HTR-8/SVneo (cell line): ENCODE measurements at regions not wholly inside any gene's neighbourhood (a gene's known extent, or its start where the extent isn't known, plus 50 kb on each side); places are given as distances from the start of the nearest gene placed in this dataset.

Experiments
- DNase-seq: peaks from one replicate; pipeline ENCODE4 v3.0.0; 2011; ENCODE audit warnings: low spot score, mixed read lengths; ENCODE audit not compliant: insufficient read length
- FAIRE-seq: peaks from 2 replicates; lab custom pipeline; 2011; peaks lifted over from hg19 to GRCh38; lab: Jason Lieb, UNC

DNA sequence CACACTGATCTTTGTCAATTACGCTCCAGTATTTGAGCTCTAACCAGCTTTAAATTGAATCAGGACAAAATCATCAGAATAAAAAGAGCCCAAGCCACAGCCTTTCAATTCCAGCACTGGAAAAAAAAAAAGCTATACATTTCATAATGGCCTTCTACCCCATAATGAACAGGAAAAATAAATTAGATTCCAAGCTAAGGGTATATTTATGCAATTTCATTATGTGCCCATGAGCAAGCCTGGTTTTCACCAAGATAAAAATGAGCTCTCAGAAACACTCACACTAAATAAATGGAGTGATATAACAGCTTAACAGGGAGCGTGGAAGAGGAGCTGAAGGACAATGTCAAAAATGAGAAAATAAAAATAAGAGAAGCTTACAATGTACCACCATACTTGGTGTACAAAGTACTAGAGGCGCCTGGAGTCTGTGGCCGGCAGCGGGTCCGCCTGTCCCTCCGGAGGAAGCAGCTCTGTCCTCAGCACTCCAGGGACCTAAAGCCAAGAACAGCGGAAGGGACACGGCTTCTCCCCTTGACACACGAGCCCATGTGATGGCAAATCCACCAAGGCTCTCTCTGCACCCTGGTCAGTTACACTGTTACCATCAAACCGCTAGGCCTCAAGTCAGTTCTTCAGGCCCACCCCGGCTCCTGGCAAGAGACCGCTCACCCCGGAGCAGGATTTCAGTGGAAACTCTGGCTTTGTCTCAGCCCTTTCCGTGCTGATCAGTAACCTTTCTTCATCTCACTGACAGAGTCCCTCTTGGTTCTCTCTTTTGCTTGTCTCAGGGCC is 69.6 kb downstream of the RBFOX3 start:
- FAIRE-seq (no peak), DNase-seq (no peak)

GRCh38 chr17:79539944-79540705 is 70.7 kb downstream of the RBFOX3 start:
- DNase-seq (no peak), FAIRE-seq (no peak)

- no peak for DNase-seq
- no peak for FAIRE-seq
Measured at GRCh38 chr17:79538291-79538690, 72.6 kb downstream of the RBFOX3 start.

DNA sequence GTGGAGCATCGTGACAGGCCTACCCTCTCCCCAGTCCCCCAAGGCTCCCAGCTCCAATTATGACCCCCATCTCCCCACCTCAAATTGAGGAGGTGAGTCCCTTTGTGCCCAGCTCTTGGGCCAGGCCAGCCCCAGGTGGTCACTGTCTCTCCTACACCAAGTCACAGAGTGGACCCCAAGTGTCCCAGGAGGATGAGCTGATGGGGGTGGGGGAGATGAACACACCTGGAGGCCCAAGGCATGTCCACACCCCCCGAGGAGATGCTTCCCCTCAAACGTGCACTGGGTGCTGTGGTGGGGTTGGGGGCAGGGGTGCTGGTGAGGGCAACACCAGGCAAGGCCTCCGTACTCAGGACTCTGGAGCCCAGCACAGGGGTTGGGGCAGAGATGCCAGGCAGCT is 73.2 kb downstream of the RBFOX3 start:
- no peak for DNase-seq
- no peak for FAIRE-seq

DNA sequence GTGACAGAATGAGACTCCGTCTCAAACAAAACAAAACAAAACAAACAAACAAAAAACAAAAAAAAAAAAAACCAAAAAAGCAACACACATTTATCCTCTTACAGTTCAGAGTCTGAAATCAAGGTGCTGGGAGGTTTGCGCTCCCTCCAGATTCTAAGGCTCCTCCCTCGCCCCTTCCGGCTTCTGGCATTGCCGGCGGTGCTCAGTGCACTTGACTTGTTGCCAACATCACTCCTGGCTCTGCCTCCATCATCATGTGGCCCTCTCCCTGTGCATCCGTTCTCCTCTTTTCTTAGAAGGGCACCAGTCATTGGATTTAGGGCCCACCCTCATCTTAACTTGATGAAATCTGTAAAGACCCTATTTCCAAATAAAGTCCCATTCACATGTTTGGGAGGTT is 73.8 kb downstream of the RBFOX3 start:
- DNase-seq (no peak), FAIRE-seq (no peak)

- FAIRE-seq (no peak), DNase-seq (no peak)
Measured at GRCh38 chr17:79536212-79536840, 74.5 kb downstream of the RBFOX3 start.

DNA sequence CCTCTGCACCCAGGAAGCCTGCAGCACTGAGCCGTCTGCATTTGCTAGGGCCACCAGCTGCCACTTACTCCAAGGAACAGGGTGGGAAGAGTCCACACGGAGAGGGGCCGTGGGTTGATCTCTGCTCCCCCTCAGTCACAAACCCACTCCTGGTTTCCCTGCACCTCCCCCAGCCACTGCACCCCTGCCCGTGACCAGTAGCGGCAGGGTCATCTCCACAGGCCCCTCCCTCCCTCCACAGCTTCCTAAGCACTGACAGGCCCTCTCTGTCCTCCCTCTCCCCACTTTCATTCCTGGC is 75.2 kb downstream of the RBFOX3 start:
- FAIRE-seq (no peak), DNase-seq (no peak)

DNA sequence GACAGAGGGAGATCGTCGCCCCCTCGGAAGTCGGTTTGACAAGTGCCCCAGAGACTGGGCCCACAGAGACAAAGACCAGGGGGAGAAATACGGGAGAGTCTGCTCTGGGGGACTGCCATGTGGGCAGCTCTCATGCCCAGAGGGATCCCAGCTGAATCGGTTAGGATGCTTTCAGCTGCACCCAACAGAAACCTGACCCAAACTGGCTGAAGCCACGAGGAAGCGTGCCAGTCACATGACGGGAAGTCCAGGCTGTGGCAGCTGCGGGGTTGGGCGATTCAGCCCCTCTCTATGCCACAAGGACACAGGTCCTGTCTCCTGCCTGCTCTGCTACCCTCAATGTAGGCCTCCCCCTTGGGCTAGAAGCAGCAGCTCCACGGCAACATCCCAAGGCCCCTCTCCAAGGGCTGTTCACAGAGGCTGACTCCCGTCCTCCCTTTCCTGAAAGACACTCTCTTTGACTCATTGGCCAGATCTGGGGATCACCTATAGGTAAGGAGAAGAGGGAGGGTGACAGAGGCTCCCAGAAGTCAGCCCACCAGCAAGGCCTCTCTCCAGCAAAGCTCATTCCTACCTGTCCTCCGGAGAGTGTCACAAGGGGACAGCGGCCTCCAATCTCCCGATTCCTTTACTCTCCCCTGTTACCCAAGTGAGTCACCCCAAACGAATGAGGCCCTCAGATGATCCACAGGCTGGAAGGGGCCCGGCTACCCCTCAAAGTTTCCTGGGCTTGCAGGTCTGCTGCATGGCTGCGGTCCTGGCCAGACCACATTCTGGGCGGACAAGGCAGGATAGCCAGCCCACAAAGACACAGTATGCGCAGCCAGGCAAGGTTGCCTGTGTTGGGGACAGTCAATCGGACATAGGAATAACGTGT is 75.8 kb downstream of the RBFOX3 start:
- FAIRE-seq (no peak), DNase-seq (no peak)

DNA sequence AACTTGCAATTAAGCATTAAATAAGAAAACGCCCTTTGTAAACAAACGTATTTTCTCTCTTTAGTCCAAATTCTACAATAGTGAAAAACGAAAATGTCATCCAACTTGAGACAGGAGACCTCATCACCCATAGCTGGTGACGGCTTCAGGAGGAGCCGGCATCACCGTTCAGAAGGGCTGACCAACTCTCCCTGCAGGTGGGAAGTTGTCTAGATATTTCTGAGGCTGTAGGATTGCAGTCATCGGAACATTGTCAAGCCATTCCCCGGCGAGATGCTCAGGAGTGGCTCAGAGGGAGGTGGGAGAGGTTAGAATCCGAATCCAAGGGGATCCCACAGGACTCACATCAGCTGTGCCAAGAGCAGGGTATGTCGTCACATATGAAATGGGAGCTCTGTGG is 76.7 kb downstream of the RBFOX3 start:
- no peak for FAIRE-seq
- no peak for DNase-seq

DNA sequence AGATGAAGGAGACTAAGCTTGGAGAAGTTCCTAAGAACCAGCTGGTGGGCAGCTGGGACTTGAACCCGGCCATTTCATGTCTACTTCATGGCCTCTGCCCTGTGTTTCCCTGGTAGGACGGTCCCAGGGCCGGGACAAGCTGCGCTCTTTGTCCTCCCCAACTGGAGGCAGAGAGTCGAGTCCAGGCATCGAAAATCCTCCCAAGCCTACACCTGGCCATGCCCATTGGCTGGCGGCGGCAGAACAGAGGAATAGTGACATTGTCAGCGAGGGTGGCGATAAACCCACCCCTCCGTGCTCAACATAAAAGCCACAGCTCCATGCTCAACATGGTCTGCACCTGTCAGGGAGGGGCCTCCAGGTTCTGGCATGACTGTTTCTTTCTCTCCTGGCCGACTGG is 77.7 kb downstream of the RBFOX3 start:
- FAIRE-seq (no peak), DNase-seq (no peak)

GRCh38 chr17:79532107-79532790 is 78.6 kb downstream of the RBFOX3 start:
- no peak for DNase-seq
- no peak for FAIRE-seq

GRCh38 chr17:79531191-79532095 is 79.4 kb downstream of the RBFOX3 start:
- no peak for FAIRE-seq
- DNase-seq: no peak

DNA sequence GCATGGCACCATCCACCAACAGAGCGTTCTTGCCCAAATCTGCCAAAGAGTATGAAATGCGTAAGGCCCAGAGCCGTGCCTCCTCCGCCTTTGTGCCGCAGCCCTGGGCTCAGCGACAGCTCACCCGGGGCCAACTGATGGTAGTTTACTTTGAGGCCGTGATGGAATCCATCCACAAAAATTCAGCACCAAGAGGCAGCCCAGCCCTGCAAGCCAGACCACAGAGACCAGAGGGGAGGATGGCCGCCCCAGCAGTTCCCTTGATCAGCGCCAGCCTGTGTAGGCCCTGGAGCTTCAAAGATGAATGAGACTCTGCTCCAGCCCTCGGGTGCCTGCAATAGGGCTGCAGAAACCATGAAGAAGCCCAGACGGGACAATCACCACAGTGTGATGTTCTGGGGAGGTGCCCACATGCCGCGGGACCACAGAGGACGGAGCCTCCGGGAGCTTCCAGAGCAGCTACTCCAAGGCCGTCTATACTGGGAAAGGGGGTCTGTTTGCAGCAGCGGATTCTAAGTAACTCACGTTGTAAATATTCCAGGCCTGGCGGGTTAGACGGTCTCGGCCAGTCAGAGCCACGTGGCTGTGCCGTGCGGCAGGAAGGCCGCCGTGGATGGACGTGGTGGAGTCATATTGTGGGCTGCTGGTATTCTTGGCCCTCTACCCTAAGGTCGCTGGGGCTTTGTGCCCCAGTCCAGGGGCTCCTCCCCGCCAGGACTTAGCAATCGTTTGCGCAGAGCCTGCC is 80.3 kb downstream of the RBFOX3 start:
- FAIRE-seq (no peak), DNase-seq (no peak)

GRCh38 chr17:79529661-79530081 is 81.2 kb downstream of the RBFOX3 start:
- no peak for DNase-seq
- no peak for FAIRE-seq

GRCh38 chr17:79528592-79529125 is 82.2 kb downstream of the RBFOX3 start:
- DNase-seq (no peak), FAIRE-seq (no peak)

- no peak for DNase-seq
- no peak for FAIRE-seq
Measured at GRCh38 chr17:79527306-79527705, 83.5 kb downstream of the RBFOX3 start.

GRCh38 chr17:79525793-79526677 is 84.8 kb downstream of the RBFOX3 start:
- DNase-seq: no peak
- FAIRE-seq: no peak
